Adipocyte (in vitro differentiated cells): ENCODE measurements at regions not wholly inside any gene's neighbourhood (a gene's known extent, or its start where the extent isn't known, plus 50 kb on each side); places are given as distances from the start of the nearest gene placed in this dataset.

Experiments
- DNase-seq: peaks from one replicate; pipeline ENCODE4 v3.0.0-alpha.2; 2015; ENCODE audit warnings: low read depth
- H3K27me3 ChIP-seq: replicated peaks from 2 replicates; pipeline ENCODE4 v1.7.0; 2013; ENCODE audit warnings: mild to moderate bottlenecking, low read length, moderate library complexity; ENCODE audit not compliant: control insufficient read depth, insufficient read depth
- H3K36me3 ChIP-seq: 2 replicates; pipeline ENCODE4 v1.7.0; 2013; ENCODE audit warnings: low read length, mild to moderate bottlenecking, moderate library complexity; ENCODE audit not compliant: control insufficient read depth, insufficient read depth, severe bottlenecking
- H3K4me1 ChIP-seq: 2 replicates; pipeline ENCODE4 v1.7.0; 2013; ENCODE audit warnings: mild to moderate bottlenecking, low read length, moderate library complexity; ENCODE audit not compliant: control insufficient read depth, insufficient read depth
- H3K4me3 ChIP-seq: 2 replicates; pipeline ENCODE4 v1.7.0; 2013; ENCODE audit warnings: mild to moderate bottlenecking, low read length, moderate library complexity
- H3K9ac ChIP-seq: 2 replicates; pipeline ENCODE4 v1.7.0; 2013; ENCODE audit warnings: mild to moderate bottlenecking, low read length, moderate library complexity
- H3K9me3 ChIP-seq: 2 replicates; pipeline ENCODE4 v1.7.0; 2013; ENCODE audit warnings: mild to moderate bottlenecking, low read length, moderate library complexity; ENCODE audit not compliant: control insufficient read depth

GRCh38 chr5:52409835-52410234, 377.9 kb upstream of the ITGA1 start:
- no peak overlapping the region for H3K4me3 ChIP-seq
- no peaks in the 10 kb centered on the region for H3K9me3 ChIP-seq
- H3K36me3 ChIP-seq = no peaks in the 10 kb centered on the region
- H3K27me3 ChIP-seq = no peaks in the 10 kb centered on the region
- H3K9ac ChIP-seq = no peak overlapping the region
- DNase-seq = no peak
- H3K4me1 ChIP-seq = no peaks in the 10 kb centered on the region

GRCh38 chr5:52419357-52419756, 368.4 kb upstream of the ITGA1 start:
- H3K4me3 ChIP-seq = no peak overlapping the region
- no peaks in the 10 kb centered on the region for H3K27me3 ChIP-seq
- H3K9ac ChIP-seq = no peak overlapping the region
- no peaks in the 10 kb centered on the region for H3K36me3 ChIP-seq
- no peak for DNase-seq
- H3K9me3 ChIP-seq = no peaks in the 10 kb centered on the region
- H3K4me1 ChIP-seq = no peaks in the 10 kb centered on the region

- Histone ChIP-seq H3K4me3 (no peak overlapping the region), H3K36me3 (no peaks in the 10 kb centered on the region), H3K9ac (no peak overlapping the region), H3K4me1 (no peaks in the 10 kb centered on the region), H3K27me3 (no peaks in the 10 kb centered on the region), H3K9me3 (peaks cover 7% of the 10 kb centered on the region)
- DNase-seq = no peak
Measured at GRCh38 chr5:52427615-52428014, 360.1 kb upstream of the ITGA1 start.

GRCh38 chr5:52428977-52429489, 358.7 kb upstream of the ITGA1 start:
- Histone ChIP-seq H3K9ac (no peak overlapping the region), H3K4me3 (no peak overlapping the region), H3K36me3 (no peaks in the 10 kb centered on the region), H3K4me1 (no peaks in the 10 kb centered on the region), H3K27me3 (no peaks in the 10 kb centered on the region), H3K9me3 (peaks cover 7% of the 10 kb centered on the region)
- no peak for DNase-seq

- no peaks in the 10 kb centered on the region for H3K27me3 ChIP-seq
- no peaks in the 10 kb centered on the region for H3K4me1 ChIP-seq
- no peaks in the 10 kb centered on the region for H3K36me3 ChIP-seq
- H3K4me3 ChIP-seq = no peak overlapping the region
- no peak overlapping the region for H3K9ac ChIP-seq
- peaks cover 6% of the 10 kb centered on the region for H3K9me3 ChIP-seq
- DNase-seq = no peak
Measured at GRCh38 chr5:52441768-52442167, 345.9 kb upstream of the ITGA1 start.

GRCh38 chr5:52443187-52443586, 344.5 kb upstream of the ITGA1 start:
- Histone ChIP-seq H3K9me3 (peaks cover 6% of the 10 kb centered on the region), H3K27me3 (no peaks in the 10 kb centered on the region), H3K4me1 (no peaks in the 10 kb centered on the region), H3K9ac (no peak overlapping the region), H3K4me3 (no peak overlapping the region), H3K36me3 (no peaks in the 10 kb centered on the region)
- DNase-seq = no peak

- Histone ChIP-seq H3K9me3 (no peaks in the 10 kb centered on the region), H3K4me1 (no peaks in the 10 kb centered on the region), H3K9ac (no peak overlapping the region), H3K36me3 (no peaks in the 10 kb centered on the region), H3K4me3 (no peak overlapping the region), H3K27me3 (peaks cover 11% of the 10 kb centered on the region)
- no peak for DNase-seq
Measured at GRCh38 chr5:52448111-52448510, 339.6 kb upstream of the ITGA1 start.

- Histone ChIP-seq H3K27me3 (peaks cover 11% of the 10 kb centered on the region), H3K4me3 (no peak overlapping the region), H3K9me3 (no peaks in the 10 kb centered on the region), H3K4me1 (no peaks in the 10 kb centered on the region), H3K36me3 (no peaks in the 10 kb centered on the region), H3K9ac (no peak overlapping the region)
- no peak for DNase-seq
Measured at GRCh38 chr5:52449516-52449915, 338.2 kb upstream of the ITGA1 start.

GRCh38 chr5:52452098-52452497, 335.6 kb upstream of the ITGA1 start:
- H3K27me3 ChIP-seq = peaks cover 11% of the 10 kb centered on the region
- no peaks in the 10 kb centered on the region for H3K36me3 ChIP-seq
- DNase-seq = no peak
- no peaks in the 10 kb centered on the region for H3K4me1 ChIP-seq
- H3K9ac ChIP-seq = no peak overlapping the region
- H3K9me3 ChIP-seq = no peaks in the 10 kb centered on the region
- H3K4me3 ChIP-seq = no peak overlapping the region

- Histone ChIP-seq H3K27me3 (peaks cover 11% of the 10 kb centered on the region), H3K9me3 (no peaks in the 10 kb centered on the region), H3K4me3 (no peak overlapping the region), H3K36me3 (no peaks in the 10 kb centered on the region), H3K4me1 (no peaks in the 10 kb centered on the region), H3K9ac (no peak overlapping the region)
- DNase-seq = no peak
Measured at GRCh38 chr5:52453176-52453575, 334.5 kb upstream of the ITGA1 start.

- Histone ChIP-seq H3K9me3 (no peaks in the 10 kb centered on the region), H3K27me3 (no peaks in the 10 kb centered on the region), H3K4me3 (no peak overlapping the region), H3K4me1 (no peaks in the 10 kb centered on the region), H3K9ac (no peak overlapping the region), H3K36me3 (no peaks in the 10 kb centered on the region)
- no peak for DNase-seq
Measured at GRCh38 chr5:52455920-52456319, 331.8 kb upstream of the ITGA1 start.

GRCh38 chr5:52457810-52458209, 329.9 kb upstream of the ITGA1 start:
- Histone ChIP-seq H3K36me3 (no peaks in the 10 kb centered on the region), H3K27me3 (no peaks in the 10 kb centered on the region), H3K9ac (no peak overlapping the region), H3K4me1 (no peaks in the 10 kb centered on the region), H3K4me3 (no peak overlapping the region), H3K9me3 (no peaks in the 10 kb centered on the region)
- DNase-seq = no peak
